ENCODE measurements at regions not wholly inside any gene's neighbourhood (a gene's known extent, or its start where the extent isn't known, plus 50 kb on each side); places are given as distances from the start of the nearest gene placed in this dataset.

DNA sequence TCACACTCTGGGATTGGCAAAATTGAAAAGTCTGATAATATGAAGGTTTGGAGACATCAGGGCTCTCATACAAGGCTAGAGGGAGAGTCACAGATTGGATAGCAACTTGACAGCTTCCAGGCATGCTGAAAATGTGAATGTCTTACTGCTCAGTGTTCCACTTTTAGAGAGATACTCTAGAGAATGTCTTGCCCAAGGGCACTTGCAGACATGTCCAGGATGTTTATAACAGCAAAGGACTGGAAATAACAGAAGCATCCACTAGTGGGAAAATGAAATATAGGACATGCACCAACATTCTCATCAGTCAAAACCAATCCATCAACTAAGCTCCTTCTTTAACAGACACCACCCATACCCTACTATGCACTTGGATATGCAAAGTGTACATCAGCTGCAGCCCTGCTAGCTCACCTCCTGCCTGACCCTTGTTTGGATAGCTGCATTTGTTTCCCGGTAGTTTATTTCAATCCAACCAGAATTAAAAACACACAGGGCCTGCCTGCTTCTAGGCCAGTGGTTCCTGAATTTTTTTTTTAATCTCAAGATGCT is 101.6 kb upstream of the ARHGEF3 start:
- Histone ChIP-seq H4K20me1 (ENCODE audit: insufficient read depth) (no peaks in the 10 kb centered on the region), H3K79me2 (ENCODE audit: insufficient read depth, low read depth) (no peaks in the 10 kb centered on the region), H2AFZ (ENCODE audit: low read depth) (no peak overlapping the region), H3K27me3 (ENCODE audit: insufficient read depth, low read depth) (no peaks in the 10 kb centered on the region), H3K27ac (no peak overlapping the region), H3K4me1 (ENCODE audit: low read depth, poor library complexity, severe bottlenecking) (no peaks in the 10 kb centered on the region), H3K4me3 (IDR thresholded peaks at IDR 0.05; ENCODE audit: insufficient read depth, low read depth, low read length) (no peak overlapping the region), H3K9ac (no peak overlapping the region), H3K36me3 (ENCODE audit: insufficient read depth) (no peaks in the 10 kb centered on the region), H3K4me2 (no peak overlapping the region)
- TF ChIP-seq CTCF (conservative IDR thresholded peaks at IDR 0.05; ENCODE audit: low read depth, low read length): no peak

- TF ChIP-seq CTCF (conservative IDR thresholded peaks at IDR 0.05; ENCODE audit: low read depth, low read length): no peak
- no peaks in the 10 kb centered on the region for H3K79me2 ChIP-seq (ENCODE audit: insufficient read depth, low read depth)
- no peaks in the 10 kb centered on the region for H3K36me3 ChIP-seq (ENCODE audit: insufficient read depth)
- H3K4me2 ChIP-seq: no peak overlapping the region
- no peak overlapping the region for H3K9ac ChIP-seq
- H3K27ac ChIP-seq: no peak overlapping the region
- no peak overlapping the region for H2AFZ ChIP-seq (ENCODE audit: low read depth)
- no peaks in the 10 kb centered on the region for H4K20me1 ChIP-seq (ENCODE audit: insufficient read depth)
- H3K4me1 ChIP-seq (ENCODE audit: low read depth, poor library complexity, severe bottlenecking): no peaks in the 10 kb centered on the region
- H3K4me3 ChIP-seq (IDR thresholded peaks at IDR 0.05; ENCODE audit: insufficient read depth, low read depth, low read length): no peak overlapping the region
- H3K27me3 ChIP-seq (ENCODE audit: insufficient read depth, low read depth): no peaks in the 10 kb centered on the region
Measured at GRCh38 chr3:56902468-56903160, 100.9 kb upstream of the ARHGEF3 start.

DNA sequence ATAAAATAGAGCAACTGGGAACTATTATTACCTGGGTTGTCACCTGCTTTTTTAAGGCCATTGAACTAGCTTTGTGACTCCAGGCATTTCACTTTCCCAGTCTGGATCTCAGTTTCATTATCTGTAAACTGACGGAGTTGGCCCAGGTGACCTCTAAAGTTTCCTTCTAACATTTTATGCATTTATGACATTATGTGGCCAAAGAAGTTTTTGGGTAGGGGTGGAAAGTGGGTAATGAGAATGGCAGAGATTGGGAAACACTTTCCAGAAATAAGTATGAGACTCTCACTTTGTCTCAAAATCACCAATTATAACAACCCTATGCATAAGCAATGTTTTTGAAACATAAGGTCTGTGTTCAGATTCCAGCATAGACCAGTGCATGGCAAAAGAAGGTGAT is 99.1 kb upstream of the ARHGEF3 start:
- Histone ChIP-seq H3K36me3 (ENCODE audit: insufficient read depth) (no peaks in the 10 kb centered on the region), H2AFZ (ENCODE audit: low read depth) (no peak overlapping the region), H3K79me2 (ENCODE audit: insufficient read depth, low read depth) (no peaks in the 10 kb centered on the region), H3K27me3 (ENCODE audit: insufficient read depth, low read depth) (no peaks in the 10 kb centered on the region), H3K4me1 (ENCODE audit: low read depth, poor library complexity, severe bottlenecking) (no peaks in the 10 kb centered on the region), H3K4me3 (IDR thresholded peaks at IDR 0.05; ENCODE audit: insufficient read depth, low read depth, low read length) (no peak overlapping the region), H4K20me1 (ENCODE audit: insufficient read depth) (no peaks in the 10 kb centered on the region), H3K4me2 (no peak overlapping the region), H3K27ac (no peak overlapping the region), H3K9ac (no peak overlapping the region)
- TF ChIP-seq CTCF (conservative IDR thresholded peaks at IDR 0.05; ENCODE audit: low read depth, low read length): no peak

DNA sequence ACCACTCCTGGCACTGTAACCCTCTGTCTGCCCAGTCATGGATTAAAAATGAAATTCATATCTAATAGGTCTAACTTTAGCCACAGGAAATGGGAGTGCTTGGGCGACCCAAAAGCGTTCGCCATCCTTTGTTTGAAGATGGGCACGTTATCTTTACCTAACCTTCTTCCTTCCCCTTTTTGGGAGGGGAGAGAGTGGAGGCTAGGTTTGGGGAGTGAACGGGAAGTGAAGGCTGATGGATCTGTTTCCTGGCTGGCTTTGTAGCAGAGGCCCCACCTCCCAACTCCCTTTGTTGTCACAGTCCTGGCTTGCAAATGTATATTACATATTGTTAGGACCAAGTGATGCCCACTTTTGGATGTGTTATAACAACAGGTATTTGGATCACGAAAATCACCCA is 98.1 kb upstream of the ARHGEF3 start:
- Histone ChIP-seq H3K4me2 (no peak overlapping the region), H3K27ac (no peak overlapping the region), H2AFZ (ENCODE audit: low read depth) (no peak overlapping the region), H3K79me2 (ENCODE audit: insufficient read depth, low read depth) (no peaks in the 10 kb centered on the region), H3K4me3 (IDR thresholded peaks at IDR 0.05; ENCODE audit: insufficient read depth, low read depth, low read length) (no peak overlapping the region), H3K27me3 (ENCODE audit: insufficient read depth, low read depth) (no peaks in the 10 kb centered on the region), H3K36me3 (ENCODE audit: insufficient read depth) (no peaks in the 10 kb centered on the region), H3K9ac (no peak overlapping the region), H3K4me1 (ENCODE audit: low read depth, poor library complexity, severe bottlenecking) (no peaks in the 10 kb centered on the region), H4K20me1 (ENCODE audit: insufficient read depth) (no peaks in the 10 kb centered on the region)
- no peak for TF ChIP-seq CTCF (conservative IDR thresholded peaks at IDR 0.05; ENCODE audit: low read depth, low read length)

Data from KMS-11 (cell line).